Tibial artery (tissue), 4 donors: ENCODE measurements at regions not wholly inside any gene's neighbourhood (a gene's known extent, or its start where the extent isn't known, plus 50 kb on each side); places are given as distances from the start of the nearest gene placed in this dataset.
A peak's percentile ranks its signal among the peaks of the same experiment; 100 is the strongest.
"Not testable (repeated sequence)": the region's sequence is repeated elsewhere in the genome, so short reads cannot be mapped to it uniquely, and the experiment has no call there.

Experiments used
- DNase-seq, 2 donors: peaks; one replicate each; pipeline ENCODE4 v3.0.0-alpha.2; 2019
- H3K27ac ChIP-seq, 2 donors: fragments of 200-600 bp; sonication (generic) in 1 of 2; 1 replicate in 1 of 2; 2 replicates in 1 of 2; pipeline ENCODE4 v1.5.1; 2018 to 2019; ENCODE audit warnings: mild to moderate bottlenecking in 1 of 2
- H3K27me3 ChIP-seq, 2 donors: fragments of 200-600 bp; sonication (generic) in 1 of 2; one replicate each; pipeline versions ENCODE4 v1.5.1 to v1.6.0; 2016 to 2019
- H3K36me3 ChIP-seq, 3 donors: fragments of 200-600 bp; sonication (generic) in 2 of 3; one replicate each; pipeline ENCODE4 v1.5.1; 2016 to 2019; ENCODE audit warnings: mild to moderate bottlenecking in 2 of 3
- H3K4me1 ChIP-seq, 4 donors: fragments of 200-600 bp; sonication (generic) in 2 of 4; 1 replicate in 3 of 4; 2 replicates in 1 of 4; pipeline ENCODE4 v1.5.1; 2016 to 2019
- H3K4me3 ChIP-seq, 2 donors: fragments of 200-600 bp; sonication (generic) in 1 of 2; 1 replicate in 1 of 2; 2 replicates in 1 of 2; pipeline ENCODE4 v1.5.1; 2018 to 2019; ENCODE audit warnings: mild to moderate bottlenecking in 2 of 2
- H3K9me3 ChIP-seq, 3 donors: fragments of 200-600 bp; sonication (generic) in 1 of 3; one replicate each; pipeline ENCODE4 v1.5.1; 2016 to 2019
- intact Hi-C: fragments of 100-400 bp; cut with DNase I; formaldehyde crosslinking; loops from one replicate; pipeline ENCODE4 v1.15.0; 2023; ENCODE audit warnings: low total_unique reads
- TF ChIP-seq, protein P1 (sequence below), 2 experiments: fragments of 200-600 bp in 1 of 2; fragments of 450-650 bp in 1 of 2; IDR thresholded peaks; one replicate each; pipeline ENCODE4 v1.5.1; 2017 to 2019; ENCODE audit warnings: antibody characterized with exemption in 2 of 2, mild to moderate bottlenecking in 1 of 2, moderate library complexity in 1 of 2

DNA sequence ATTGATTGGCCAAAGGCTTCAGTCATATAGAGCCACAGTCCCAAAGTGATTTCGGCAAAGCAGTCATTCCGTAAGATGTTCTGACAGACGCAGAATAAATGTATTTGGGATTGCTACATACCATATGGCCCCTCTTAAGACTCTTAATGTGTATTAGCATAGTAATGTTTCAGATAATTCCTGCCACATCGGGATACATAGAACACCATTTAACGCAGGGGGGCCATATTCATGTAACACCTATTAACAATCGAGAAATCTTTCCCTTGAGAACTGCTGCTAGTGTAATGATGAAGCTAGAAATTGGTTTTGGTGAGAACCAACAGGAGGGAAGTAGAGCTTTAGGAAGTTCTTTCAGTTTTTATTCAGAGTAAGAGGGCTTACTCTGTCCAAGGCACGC is 390.9 kb upstream of the SASH1 start:
- Histone ChIP-seq H3K27ac (peak overlapping the region; percentile 70 to 72), H3K36me3 (no peaks in the 10 kb centered on the region), H3K4me3 (no peak overlapping the region), H3K9me3 (no peaks in the 10 kb centered on the region), H3K4me1 (peaks cover 0 to 47% (median 15%) of the 10 kb centered on the region in 4 donors), H3K27me3 (no peaks in the 10 kb centered on the region)
- intact Hi-C loops = no loop called here
- no peak for DNase-seq
- TF ChIP-seq, protein P1, sequence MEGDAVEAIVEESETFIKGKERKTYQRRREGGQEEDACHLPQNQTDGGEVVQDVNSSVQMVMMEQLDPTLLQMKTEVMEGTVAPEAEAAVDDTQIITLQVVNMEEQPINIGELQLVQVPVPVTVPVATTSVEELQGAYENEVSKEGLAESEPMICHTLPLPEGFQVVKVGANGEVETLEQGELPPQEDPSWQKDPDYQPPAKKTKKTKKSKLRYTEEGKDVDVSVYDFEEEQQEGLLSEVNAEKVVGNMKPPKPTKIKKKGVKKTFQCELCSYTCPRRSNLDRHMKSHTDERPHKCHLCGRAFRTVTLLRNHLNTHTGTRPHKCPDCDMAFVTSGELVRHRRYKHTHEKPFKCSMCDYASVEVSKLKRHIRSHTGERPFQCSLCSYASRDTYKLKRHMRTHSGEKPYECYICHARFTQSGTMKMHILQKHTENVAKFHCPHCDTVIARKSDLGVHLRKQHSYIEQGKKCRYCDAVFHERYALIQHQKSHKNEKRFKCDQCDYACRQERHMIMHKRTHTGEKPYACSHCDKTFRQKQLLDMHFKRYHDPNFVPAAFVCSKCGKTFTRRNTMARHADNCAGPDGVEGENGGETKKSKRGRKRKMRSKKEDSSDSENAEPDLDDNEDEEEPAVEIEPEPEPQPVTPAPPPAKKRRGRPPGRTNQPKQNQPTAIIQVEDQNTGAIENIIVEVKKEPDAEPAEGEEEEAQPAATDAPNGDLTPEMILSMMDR (IDR thresholded peaks at IDR 0.05) = no peak

DNA sequence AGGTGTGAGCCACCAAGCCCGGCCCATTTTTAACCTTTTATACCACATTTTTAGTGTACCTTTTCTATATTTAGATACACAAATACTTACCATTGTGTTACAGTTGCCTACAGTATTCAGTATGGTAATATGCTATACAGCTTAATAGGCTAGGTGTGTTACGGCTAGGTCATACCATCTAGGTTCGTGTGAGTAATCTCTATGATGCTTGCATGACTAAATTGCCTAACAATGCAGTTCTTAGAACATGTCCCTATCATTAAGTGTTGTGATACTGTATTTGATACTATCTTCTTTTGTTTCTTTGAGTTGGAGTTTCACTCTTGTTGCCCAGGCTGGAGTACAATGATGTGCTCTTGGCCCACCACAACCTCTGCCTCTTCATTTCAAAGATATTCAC is 387.7 kb upstream of the SASH1 start:
- H3K4me3 ChIP-seq = no peak overlapping the region
- peaks cover 0 to 20% (median 14%) of the 10 kb centered on the region in 4 donors for H3K4me1 ChIP-seq
- TF ChIP-seq, protein P1 (IDR thresholded peaks at IDR 0.05) = no peak
- H3K27me3 ChIP-seq = no peaks in the 10 kb centered on the region
- no peak for DNase-seq
- no peak overlapping the region for H3K27ac ChIP-seq
- no peaks in the 10 kb centered on the region for H3K9me3 ChIP-seq
- intact Hi-C loops = no loop called here
- no peaks in the 10 kb centered on the region for H3K36me3 ChIP-seq

DNA sequence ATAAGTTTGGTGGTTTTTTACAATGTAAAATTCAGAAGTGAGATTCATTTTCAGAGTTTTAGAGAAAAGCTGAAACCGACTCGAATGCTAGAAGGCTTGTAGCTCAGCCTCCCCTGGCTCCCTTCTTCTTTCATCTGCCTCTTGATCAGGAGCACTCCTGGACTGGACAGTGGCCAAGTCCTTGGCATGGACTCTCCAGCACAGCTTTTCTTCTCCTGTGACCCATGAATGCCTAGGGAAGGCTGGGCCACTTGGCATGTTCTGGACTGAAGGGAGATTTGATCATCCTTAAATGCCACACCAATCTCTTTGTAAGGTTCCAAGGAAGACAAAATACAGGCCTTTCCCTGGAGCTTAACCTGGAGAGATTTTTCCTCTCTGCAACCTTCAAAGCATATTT is 384.0 kb upstream of the SASH1 start:
- no peaks in the 10 kb centered on the region for H3K36me3 ChIP-seq
- no peaks in the 10 kb centered on the region for H3K27me3 ChIP-seq
- peaks cover 0 to 16% (median 2%) of the 10 kb centered on the region in 4 donors for H3K4me1 ChIP-seq
- TF ChIP-seq, protein P1 (IDR thresholded peaks at IDR 0.05) = no peak
- no peaks in the 10 kb centered on the region for H3K9me3 ChIP-seq
- no peak for DNase-seq
- intact Hi-C loops = no loop called here
- no peak overlapping the region for H3K4me3 ChIP-seq
- H3K27ac ChIP-seq = no peak overlapping the region

DNA sequence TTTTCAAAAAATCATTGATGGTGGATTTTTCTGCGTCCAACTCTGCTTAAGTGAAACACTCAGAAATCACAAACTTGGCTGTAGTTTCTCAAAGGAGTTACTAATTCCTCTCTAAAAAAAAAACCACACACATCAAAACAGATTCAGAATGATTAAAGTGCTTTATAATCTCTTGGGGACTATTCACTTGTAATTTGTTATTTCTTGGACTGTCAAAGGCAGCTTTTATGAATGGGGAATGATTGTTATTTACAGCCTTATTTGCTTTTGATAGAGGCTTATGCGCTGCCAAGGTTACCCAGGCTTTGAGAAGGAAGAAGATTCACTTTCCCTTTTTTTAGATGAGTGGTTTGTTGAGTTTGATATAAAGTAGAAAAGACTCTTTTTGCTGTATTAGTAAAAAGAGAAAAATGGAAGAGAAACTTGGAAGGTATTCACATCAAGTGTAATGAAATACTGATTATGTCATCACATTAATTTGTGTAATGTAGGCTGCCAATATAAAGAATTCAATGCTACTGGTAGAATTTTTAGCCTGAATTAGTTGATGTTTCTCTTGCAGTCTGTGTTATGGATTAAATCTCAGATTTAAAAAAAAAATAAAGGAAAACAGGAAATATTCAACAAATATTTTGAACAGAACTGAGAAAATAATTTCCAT is 381.0 kb upstream of the SASH1 start:
- Histone ChIP-seq H3K27ac (no peak overlapping the region), H3K9me3 (peaks cover 0 to 4% (median 0%) of the 10 kb centered on the region in 3 donors), H3K27me3 (no peaks in the 10 kb centered on the region), H3K4me3 (no peak overlapping the region), H3K36me3 (no peaks in the 10 kb centered on the region), H3K4me1 (peaks cover 0 to 16% (median 2%) of the 10 kb centered on the region in 4 donors)
- DNase-seq = no peak
- TF ChIP-seq, protein P1 (IDR thresholded peaks at IDR 0.05) = no peak
- intact Hi-C loops = no loop called here

DNA sequence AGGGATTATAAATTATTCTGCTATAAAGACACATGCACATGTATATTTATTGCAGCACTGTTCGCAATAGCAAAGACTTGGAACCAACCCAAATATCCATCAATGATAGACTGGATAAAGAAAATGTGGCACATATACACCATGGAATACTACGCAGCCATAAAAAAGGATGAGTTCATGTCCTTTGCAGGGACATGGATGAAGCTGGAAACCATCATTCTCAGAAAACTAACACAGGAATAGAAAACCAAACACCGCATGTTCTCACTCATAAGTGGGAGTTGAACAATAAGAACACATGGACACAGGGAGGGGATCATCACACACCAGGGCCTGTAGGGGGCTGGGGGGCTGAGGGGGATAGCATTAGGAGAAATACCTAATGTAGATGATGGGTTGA is 377.2 kb upstream of the SASH1 start:
- DNase-seq, H3K36me3 ChIP-seq, H3K9me3 ChIP-seq, H3K4me3 ChIP-seq, H3K27ac ChIP-seq, intact Hi-C loops, H3K27me3 ChIP-seq: not testable (repeated sequence)
- peaks cover 0 to 16% (median 2%) of the 10 kb centered on the region in 4 donors for H3K4me1 ChIP-seq

DNA sequence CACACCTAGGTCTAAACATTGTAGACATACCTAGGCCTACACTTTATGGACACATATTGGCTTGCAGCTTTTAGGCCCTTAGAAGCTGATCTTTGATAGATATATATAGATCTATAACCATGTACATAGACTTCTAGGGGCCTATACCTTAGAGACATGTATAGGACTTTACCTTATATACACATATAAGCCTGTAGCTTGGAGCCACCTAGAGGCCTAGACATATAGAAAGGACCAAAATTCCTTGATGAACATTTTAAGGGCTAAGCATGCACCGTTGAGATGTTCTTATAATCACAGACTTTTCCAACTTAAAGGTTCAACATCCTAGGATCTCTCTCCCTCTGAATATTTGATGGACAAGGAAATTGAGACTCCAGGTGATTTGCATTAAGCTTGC is 371.7 kb upstream of the SASH1 start:
- TF ChIP-seq, protein P1 (IDR thresholded peaks at IDR 0.05) = no peak
- Histone ChIP-seq H3K36me3 (no peaks in the 10 kb centered on the region), H3K4me3 (no peak overlapping the region), H3K27ac (no peak overlapping the region), H3K4me1 (no peaks in the 10 kb centered on the region), H3K9me3 (no peaks in the 10 kb centered on the region), H3K27me3 (no peaks in the 10 kb centered on the region)
- intact Hi-C loops = no loop called here
- DNase-seq = no peak
